ENCODE measurements at regions not wholly inside any gene's neighbourhood (a gene's known extent, or its start where the extent isn't known, plus 50 kb on each side); places are given as distances from the start of the nearest gene placed in this dataset.

DNA sequence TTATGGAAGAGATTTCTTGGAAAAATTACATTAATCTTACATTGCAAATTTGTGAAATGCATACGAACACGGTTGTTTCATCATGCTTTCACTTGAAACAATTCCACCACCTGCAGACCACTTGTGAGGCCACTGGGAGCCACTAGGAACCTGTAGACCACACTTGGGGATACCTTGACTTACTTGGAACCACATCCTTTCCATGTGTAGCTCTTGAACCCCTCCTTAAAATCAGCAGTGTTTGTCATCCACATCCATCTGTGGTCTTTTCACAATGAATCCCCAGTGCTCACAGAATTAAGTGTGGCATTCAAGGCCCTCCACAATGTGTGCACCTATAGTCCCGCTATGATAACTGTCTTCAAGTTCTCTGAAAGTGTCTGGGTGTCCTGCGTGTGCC is 350.9 kb downstream of the MYCN start:
- ATAC-seq = no peak

- ATAC-seq = no peak
Observed at GRCh38 chr2:16290311-16291020, 350.1 kb downstream of the MYCN start.

- ATAC-seq = no peak
Observed at GRCh38 chr2:16288371-16289112, 348.2 kb downstream of the MYCN start.

- ATAC-seq = no peak
Observed at GRCh38 chr2:16287831-16288230, 347.5 kb downstream of the MYCN start.

- ATAC-seq = no peak
Observed at GRCh38 chr2:16287281-16287680, 346.9 kb downstream of the MYCN start.

GRCh38 chr2:16285813-16286510 is 345.6 kb downstream of the MYCN start:
- ATAC-seq = no peak

- no peak for ATAC-seq
Observed at GRCh38 chr2:16284941-16285625, 344.7 kb downstream of the MYCN start.

DNA sequence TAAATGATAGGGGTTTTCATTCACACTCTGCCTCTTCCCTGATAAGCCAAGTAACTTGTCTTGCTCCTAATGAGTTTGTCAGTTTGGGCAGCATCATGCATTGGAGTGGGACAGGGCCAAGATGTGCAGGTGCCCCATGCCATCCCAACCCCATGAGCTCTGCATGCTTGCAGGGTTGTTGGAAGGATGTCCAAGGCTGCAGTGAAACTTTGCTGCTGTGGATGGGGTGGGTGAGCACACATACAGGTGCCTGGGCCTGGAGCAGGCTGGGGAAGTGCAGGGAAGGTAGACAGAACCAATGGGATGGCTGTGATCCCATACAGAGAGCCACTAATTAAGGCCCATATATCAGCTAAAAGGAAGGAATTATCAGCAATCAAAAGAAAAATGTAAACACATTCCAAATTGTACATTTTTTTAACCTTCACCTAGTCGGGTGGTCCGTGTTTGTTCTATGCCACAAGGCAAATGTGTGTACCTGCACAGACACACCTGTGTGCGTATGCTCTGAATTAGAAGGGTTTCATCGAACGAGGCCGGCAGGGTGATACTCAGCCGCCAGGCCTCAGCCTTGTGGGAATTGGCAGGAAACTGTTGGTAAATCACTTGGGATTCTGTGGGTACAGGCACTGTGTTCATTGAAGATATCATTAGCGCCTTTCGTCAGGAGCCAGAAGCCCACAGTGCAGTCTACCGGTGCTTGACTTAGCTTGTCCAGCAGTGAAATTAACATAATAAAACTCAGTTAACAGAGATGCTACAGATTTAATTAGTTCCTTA is 342.9 kb downstream of the MYCN start:
- ATAC-seq = no peak

DNA sequence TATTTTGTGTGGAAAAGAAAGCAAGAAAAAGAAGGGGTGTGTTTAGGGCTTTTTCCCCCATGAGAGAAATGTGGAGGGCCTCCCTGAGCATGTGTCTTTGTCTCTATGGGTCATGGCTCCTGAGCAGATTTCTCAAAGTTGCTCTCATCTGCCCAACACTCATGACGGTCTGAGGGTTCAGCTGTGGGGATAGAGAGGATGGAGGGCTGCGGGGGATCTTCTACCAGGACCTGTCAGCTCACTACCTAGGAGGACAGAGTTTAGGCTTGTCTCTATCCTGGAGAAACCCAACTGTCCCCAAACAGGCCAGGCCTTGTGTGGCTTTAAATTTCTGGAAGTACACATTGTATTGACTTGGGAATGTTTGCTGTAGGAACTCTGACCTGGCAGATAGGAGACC is 342.2 kb downstream of the MYCN start:
- ATAC-seq = no peak

DNA sequence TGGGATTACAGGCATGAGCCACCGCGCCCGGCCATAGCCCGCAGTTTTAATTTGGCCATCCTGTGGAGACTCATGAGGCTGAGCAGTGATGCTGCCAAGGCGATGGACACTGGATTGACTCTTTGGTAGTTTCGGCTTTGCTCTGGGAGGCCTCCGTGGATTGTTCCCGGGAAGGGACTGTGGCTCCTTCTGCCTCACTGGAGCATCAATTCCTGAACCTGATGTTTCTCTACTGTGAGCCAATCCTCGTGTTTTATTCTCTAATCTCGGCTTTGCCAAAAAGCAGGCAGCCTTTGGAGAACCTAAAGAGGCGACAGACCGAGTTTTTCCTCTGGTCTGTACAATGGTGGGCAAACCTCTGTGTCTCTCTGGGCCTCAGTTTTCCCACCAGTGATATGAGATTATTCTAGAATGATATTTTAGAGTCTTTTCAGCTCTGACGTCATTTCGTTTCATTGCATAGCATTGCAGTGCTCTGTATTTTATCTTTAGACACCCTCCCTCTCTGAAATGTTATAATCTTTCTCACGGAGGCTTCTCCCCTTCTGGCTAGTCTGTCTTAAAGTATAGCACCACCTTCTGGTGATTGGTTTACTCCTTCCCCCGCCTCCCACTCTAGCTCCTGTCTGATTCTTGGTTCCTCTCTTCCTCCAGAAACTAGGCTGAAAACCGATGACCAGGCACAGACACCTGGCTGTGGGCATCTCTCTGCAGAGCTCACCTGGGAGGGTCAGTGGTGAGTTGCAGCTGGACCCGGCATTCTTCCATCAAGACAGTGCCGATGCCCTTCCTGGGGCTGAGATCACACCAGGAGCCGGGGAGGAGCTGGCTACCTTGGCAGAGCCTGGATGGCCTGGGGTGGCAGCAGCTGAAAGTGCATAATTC is 341.3 kb downstream of the MYCN start:
- peak; percentile 60 for ATAC-seq

DNA sequence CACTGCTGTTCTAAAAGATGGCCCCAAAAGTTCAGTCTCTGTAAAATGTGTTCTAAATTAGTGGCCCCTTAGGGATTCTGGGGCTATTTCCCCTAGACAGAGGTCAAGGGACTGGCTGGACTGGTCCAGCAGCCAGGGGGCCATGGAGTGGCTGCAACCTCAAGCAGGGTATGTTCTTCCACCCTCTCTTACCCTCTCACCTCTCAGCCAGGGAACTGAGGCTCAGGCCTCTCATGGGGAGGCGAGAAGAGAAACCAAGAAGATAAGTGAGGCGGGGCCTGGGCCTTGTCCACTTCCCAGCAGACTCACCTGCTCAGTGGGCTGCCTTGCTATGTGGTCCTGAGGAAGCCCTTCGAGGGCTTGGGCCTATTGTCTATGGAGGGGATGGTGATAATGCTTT is 339.7 kb downstream of the MYCN start:
- ATAC-seq = no peak

DNA sequence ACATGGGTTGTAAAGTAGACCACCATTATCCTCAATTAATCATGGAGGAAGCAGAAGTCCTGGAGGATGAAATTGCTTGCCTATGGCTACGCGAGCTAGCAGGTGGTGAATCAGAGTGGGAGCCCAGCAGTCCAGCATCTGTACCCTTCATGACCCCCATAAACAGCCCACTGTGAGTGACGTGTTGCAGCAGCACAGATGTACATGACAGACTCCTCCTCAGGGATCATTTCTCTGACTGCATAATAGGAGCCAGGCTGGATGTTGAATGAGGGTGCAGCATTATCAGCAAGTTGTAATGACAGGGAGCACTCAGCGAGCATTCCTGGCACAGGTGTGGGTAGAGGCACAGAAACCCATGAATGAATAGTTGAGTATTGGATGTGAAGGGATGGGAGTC is 339.3 kb downstream of the MYCN start:
- ATAC-seq = no peak

GRCh38 chr2:16279201-16279570 is 338.8 kb downstream of the MYCN start:
- ATAC-seq = no peak

DNA sequence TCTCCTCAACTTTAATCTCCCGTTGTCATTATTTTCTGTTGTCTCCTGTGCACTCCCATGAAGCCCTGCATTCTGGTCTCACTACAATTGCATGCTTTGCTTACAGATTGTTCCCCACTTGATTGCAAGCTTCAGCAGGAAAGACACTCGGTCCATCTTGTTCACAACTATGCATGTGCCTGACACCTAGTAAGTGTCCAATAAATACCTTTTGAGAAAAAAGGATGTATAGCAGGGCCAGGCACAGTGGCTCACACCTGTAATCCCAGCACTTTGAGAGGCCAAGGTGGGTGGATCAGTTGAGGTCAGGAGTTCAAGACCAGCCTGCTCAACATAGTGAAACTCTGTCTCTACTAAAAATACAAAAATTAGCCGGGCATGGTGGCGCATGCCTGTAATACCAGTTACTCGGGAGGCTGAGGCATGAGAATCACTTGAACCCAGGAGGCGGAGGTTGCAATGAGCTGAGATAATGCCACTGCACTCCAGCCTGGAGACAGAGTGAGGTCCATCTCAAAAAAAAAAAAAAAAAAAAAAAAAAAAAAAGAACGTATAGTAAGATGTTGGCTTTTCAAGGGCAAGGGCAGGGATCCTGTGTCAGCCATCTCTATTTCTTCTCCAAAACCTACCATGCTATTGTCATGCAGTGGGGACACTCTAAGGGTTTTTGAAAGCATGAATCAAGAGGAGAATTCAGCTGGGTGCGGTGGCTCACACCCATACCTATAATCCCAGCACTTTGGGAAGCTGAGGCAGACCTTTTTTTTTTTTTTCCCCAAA is 338.3 kb downstream of the MYCN start:
- no peak for ATAC-seq

DNA sequence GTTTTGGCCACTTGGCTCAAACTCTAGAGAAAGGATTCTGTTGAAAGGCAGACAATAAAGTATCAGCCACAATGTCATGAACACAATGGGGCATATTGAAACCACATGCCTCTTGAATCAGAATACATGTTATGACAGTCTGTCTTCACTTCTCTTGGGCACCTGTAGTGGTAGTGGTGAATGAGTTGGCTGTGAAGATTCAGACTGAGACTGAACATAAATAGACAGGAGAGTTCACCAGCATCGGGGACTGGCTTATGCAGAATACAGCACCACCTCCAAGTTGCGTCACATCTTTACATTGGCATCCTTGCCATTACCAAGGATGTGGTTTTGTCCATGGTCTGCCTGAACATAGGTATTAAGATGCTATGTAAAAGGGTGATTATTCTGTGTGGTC is 336.8 kb downstream of the MYCN start:
- ATAC-seq = no peak

DNA sequence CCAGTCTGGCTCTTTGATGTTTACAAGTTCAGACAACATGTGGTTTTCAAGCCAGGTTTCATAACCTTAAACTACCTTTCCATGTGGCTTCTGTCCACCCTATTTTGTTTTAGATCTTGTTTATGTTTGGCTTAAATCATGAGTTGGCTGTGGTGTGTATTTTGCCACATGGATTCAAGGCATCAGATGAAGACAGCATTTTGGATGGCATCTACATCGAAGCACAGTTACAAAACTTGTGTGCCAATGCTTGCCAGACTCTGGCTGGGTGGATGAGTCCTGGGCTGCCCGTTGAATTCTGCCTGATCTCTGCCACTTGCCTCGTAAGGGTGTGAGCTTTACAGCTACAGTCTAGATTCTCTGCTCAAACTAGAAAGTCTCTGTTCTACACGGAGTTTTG is 335.3 kb downstream of the MYCN start:
- ATAC-seq = no peak

DNA sequence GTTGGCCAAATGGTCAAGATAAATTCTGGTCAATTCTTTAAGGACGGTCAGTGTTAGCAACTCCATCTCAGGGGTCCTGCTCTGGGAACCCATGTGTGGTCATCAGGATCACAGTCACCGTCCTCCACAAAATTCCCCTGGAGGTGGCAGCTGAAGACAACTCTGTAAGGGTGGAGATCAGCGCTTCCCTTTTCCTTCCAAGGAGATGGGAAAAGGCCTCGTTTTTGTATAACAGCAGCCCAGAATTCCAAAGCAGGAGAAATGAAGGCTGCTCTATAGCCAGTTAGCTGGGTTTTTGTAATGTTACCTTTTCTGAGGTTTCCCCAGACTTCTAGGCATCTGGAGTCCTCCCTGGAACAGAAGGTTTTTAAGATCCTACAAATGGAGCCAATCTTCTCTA is 334.8 kb downstream of the MYCN start:
- ATAC-seq = no peak

DNA sequence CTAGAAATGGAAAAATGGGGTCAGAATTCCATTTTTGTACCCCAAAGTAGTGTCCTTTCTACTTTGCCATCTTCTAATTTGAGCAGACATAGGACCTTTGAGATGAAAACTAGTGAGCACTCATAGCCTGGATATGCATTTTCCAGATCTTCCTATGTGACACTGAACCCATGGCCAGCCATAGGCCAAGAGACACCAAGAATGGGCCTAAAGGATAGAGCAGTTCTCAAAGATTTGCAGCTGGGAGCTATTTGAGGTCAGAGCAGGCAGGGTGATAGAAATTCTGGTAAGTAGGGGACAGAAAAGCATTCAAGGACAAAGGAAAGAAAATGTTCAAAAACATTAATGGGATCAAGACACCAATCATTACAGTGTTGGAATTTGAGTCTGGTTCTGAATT is 332.8 kb downstream of the MYCN start:
- ATAC-seq = no peak

- ATAC-seq = no peak
Observed at GRCh38 chr2:16272038-16272788, 331.9 kb downstream of the MYCN start.
